Liver (tissue), 3 donors: ENCODE measurements at regions not wholly inside any gene's neighbourhood (a gene's known extent, or its start where the extent isn't known, plus 50 kb on each side); places are given as distances from the start of the nearest gene placed in this dataset.

ENCODE experiments used
- CTCF ChIP-seq: fragments of 150-350 bp; IDR thresholded peaks from 2 replicates; pipeline ENCODE4 v1.5.1; 2017; ENCODE audit warnings: improper control_type of control experiment, low read depth, low read length; ENCODE audit not compliant: missing input control
- SP1 ChIP-seq: IDR thresholded peaks from 2 replicates; pipeline ENCODE4 v1.6.1; 2018; ENCODE audit warnings: antibody characterized with exemption, mild to moderate bottlenecking
- donor health status: healthy.
- donor health status: healthy.

GRCh38 chr4:35511851-35512250, 732.5 kb downstream of the ARAP2 start:
- TF ChIP-seq CTCF = no peak
- no peak for TF ChIP-seq SP1
